ENCODE measurements at regions not wholly inside any gene's neighbourhood (a gene's known extent, or its start where the extent isn't known, plus 50 kb on each side); places are given as distances from the start of the nearest gene placed in this dataset.

DNA sequence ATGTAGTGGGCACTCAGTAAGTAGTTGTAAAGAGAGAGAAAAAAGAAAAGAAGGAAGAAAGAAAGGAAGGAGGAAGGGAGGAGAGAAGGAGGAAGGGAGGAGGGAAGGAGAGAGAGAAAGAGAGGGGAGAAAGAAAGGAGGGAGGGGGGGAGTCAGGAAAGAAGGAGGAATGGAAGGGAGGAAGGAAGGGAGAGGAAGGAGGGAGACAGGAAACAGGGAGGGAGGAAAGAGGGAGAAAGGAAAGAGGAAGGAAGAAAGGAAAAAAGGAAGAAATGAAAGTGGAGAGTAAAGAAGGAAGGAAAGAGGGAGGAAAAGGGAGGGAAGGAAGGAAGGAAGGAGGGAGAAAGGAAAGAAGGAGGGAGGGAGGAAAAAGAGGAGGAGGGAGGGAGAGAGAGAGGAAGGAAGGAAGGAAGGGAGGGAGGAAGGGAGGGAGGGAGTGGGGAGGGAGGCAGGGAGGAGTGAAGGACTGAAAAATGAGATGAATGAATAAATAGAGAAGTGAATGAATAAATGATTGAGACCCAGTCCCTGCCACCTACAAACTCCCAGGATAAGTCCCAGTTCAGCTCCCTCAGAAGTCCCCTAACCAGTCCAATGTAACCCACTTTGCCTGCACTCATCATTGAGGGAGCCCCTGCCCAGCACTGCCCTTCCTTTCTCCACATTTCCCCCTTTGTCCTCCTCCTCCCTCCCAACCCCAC lies 739.0 kb upstream of the TBX3 start:
- TF ChIP-seq, protein P1, sequence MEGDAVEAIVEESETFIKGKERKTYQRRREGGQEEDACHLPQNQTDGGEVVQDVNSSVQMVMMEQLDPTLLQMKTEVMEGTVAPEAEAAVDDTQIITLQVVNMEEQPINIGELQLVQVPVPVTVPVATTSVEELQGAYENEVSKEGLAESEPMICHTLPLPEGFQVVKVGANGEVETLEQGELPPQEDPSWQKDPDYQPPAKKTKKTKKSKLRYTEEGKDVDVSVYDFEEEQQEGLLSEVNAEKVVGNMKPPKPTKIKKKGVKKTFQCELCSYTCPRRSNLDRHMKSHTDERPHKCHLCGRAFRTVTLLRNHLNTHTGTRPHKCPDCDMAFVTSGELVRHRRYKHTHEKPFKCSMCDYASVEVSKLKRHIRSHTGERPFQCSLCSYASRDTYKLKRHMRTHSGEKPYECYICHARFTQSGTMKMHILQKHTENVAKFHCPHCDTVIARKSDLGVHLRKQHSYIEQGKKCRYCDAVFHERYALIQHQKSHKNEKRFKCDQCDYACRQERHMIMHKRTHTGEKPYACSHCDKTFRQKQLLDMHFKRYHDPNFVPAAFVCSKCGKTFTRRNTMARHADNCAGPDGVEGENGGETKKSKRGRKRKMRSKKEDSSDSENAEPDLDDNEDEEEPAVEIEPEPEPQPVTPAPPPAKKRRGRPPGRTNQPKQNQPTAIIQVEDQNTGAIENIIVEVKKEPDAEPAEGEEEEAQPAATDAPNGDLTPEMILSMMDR (IDR thresholded peaks at IDR 0.05): no peak
- TF ChIP-seq EZH2phosphoT487 (IDR thresholded peaks at IDR 0.05) (no peak), EZH2 (IDR thresholded peaks at IDR 0.05) (no peak)
- Histone ChIP-seq H3K27me3 (peaks cover 3% of the 10 kb centered on the region), H3K4me2 (peak overlapping the region; percentile 21), H2AFZ (replicated peaks) (peak overlapping the region; percentile 88), H3K79me2 (ENCODE audit: low read depth) (no peaks in the 10 kb centered on the region), H3K9me3 (ENCODE audit: low read depth) (no peaks in the 10 kb centered on the region), H3K9ac (no peak overlapping the region), H3K4me3 (no peak overlapping the region), H3F3A (ENCODE audit: low read depth) (no peaks in the 10 kb centered on the region), H3K27ac (no peak overlapping the region), H3K36me3 (no peaks in the 10 kb centered on the region), H4K20me1 (ENCODE audit: low read depth) (no peaks in the 10 kb centered on the region), H3K4me1 (peaks cover 15% of the 10 kb centered on the region)
- H3K36me3 Mint-ChIP-seq: no peaks in the 10 kb centered on the region
- H3K9me3 Mint-ChIP-seq: no peaks in the 10 kb centered on the region
- DNase-seq (ENCODE audit: low spot score): no peak
- no peaks in the 10 kb centered on the region for H3K4me1 Mint-ChIP-seq
- no peak overlapping the region for H3K27ac Mint-ChIP-seq
- H3K4me3 Mint-ChIP-seq: no peak overlapping the region
- H3K27me3 Mint-ChIP-seq (ENCODE audit: insufficient read depth, low read depth): no peaks in the 10 kb centered on the region

DNA sequence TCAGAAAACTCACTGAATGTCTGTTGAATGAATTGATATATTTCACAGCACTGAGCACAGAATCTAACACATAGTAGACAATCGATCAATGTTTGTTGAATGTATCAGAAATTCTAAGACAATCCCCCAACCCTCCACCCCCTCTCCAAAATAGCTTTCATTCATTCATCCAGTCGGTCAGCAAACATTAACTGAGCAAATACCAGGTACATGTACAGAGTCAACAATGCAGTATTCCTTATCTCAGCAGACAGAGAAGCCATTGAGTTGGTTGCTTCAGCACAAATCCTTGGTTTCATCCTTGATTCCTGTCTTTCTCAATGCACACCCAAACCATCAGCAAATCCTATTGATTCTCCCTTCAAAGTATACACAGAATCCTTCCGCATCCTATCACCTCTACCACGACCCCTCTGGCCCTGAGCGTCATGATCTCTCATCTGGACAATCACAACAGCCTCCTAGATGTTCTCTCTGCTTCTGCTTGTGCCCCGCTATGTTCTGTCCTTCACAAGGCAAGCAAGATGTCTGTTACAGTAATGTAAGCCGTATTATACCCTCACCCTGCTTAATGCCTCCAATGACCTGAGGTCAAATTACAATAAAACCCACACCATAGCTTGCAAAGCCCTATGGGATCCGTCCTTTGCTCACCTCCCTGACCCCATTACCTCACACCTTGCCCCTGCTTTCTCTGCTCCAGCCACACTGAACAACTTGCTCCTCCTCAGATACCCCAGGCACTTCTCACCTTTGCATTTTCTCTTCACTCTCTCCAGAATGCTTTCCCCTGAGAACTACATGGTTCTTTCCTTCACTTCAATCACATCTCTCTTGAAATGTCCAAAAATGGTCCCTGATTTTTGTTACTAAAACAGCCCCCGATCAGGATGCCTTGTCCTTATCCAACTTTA lies 738.1 kb upstream of the TBX3 start:
- no peak for DNase-seq (ENCODE audit: low spot score)
- no peaks in the 10 kb centered on the region for H3K36me3 ChIP-seq
- Mint-ChIP-seq H3K36me3 (no peaks in the 10 kb centered on the region), H3K27ac (no peak overlapping the region), H3K4me1 (no peaks in the 10 kb centered on the region), H3K9me3 (no peaks in the 10 kb centered on the region), H3K4me3 (no peak overlapping the region), H3K27me3 (ENCODE audit: insufficient read depth, low read depth) (no peaks in the 10 kb centered on the region)
- no peak overlapping the region for H3K27ac ChIP-seq
- H3K4me2 ChIP-seq: no peak overlapping the region
- H3K4me3 ChIP-seq: no peak overlapping the region
- H4K20me1 ChIP-seq (ENCODE audit: low read depth): no peaks in the 10 kb centered on the region
- H3K27me3 ChIP-seq: peaks cover 3% of the 10 kb centered on the region
- peaks cover 15% of the 10 kb centered on the region for H3K4me1 ChIP-seq
- TF ChIP-seq, protein P1 (IDR thresholded peaks at IDR 0.05): no peak
- TF ChIP-seq EZH2phosphoT487 (IDR thresholded peaks at IDR 0.05) (no peak), EZH2 (IDR thresholded peaks at IDR 0.05) (no peak)
- H3K9me3 ChIP-seq (ENCODE audit: low read depth): no peaks in the 10 kb centered on the region
- no peak overlapping the region for H3K9ac ChIP-seq
- H3F3A ChIP-seq (ENCODE audit: low read depth): no peaks in the 10 kb centered on the region
- H2AFZ ChIP-seq (replicated peaks): no peak overlapping the region
- no peaks in the 10 kb centered on the region for H3K79me2 ChIP-seq (ENCODE audit: low read depth)

DNA sequence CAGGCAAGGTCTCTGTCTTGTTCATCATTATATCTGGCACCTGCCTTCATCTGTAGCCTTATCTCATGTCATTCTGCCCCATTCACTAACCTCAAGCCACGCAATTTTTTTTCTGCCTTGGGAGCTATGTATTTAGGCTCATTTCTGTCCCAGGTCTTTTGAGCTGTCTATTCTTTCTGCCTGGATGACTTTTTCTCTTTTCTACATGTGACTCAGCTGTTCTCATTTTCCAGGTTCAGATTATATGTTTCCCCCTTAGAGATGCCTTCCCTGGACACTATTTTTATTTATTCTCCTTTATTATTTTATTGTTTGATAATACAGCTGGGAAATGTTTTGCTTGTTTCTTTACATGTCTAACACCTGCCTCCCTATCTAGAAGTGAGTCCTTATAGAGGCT lies 737.4 kb upstream of the TBX3 start:
- Mint-ChIP-seq H3K27ac (no peak overlapping the region), H3K36me3 (no peaks in the 10 kb centered on the region), H3K27me3 (ENCODE audit: insufficient read depth, low read depth) (no peaks in the 10 kb centered on the region), H3K9me3 (no peaks in the 10 kb centered on the region), H3K4me3 (no peak overlapping the region), H3K4me1 (no peaks in the 10 kb centered on the region)
- TF ChIP-seq, protein P1 (IDR thresholded peaks at IDR 0.05): no peak
- TF ChIP-seq EZH2 (IDR thresholded peaks at IDR 0.05): no peak
- no peak for TF ChIP-seq EZH2phosphoT487 (IDR thresholded peaks at IDR 0.05)
- H3K4me2 ChIP-seq: no peak overlapping the region
- no peak overlapping the region for H2AFZ ChIP-seq (replicated peaks)
- no peak overlapping the region for H3K4me3 ChIP-seq
- peaks cover 3% of the 10 kb centered on the region for H3K27me3 ChIP-seq
- H3K27ac ChIP-seq: no peak overlapping the region
- no peak for DNase-seq (ENCODE audit: low spot score)
- H3K36me3 ChIP-seq: no peaks in the 10 kb centered on the region
- H3K79me2 ChIP-seq (ENCODE audit: low read depth): no peaks in the 10 kb centered on the region
- H3K4me1 ChIP-seq: peaks cover 15% of the 10 kb centered on the region
- H4K20me1 ChIP-seq (ENCODE audit: low read depth): no peaks in the 10 kb centered on the region
- H3F3A ChIP-seq (ENCODE audit: low read depth): no peaks in the 10 kb centered on the region
- H3K9ac ChIP-seq: no peak overlapping the region
- no peaks in the 10 kb centered on the region for H3K9me3 ChIP-seq (ENCODE audit: low read depth)
